ENCODE measurements at regions not wholly inside any gene's neighbourhood (a gene's known extent, or its start where the extent isn't known, plus 50 kb on each side); places are given as distances from the start of the nearest gene placed in this dataset.

DNA sequence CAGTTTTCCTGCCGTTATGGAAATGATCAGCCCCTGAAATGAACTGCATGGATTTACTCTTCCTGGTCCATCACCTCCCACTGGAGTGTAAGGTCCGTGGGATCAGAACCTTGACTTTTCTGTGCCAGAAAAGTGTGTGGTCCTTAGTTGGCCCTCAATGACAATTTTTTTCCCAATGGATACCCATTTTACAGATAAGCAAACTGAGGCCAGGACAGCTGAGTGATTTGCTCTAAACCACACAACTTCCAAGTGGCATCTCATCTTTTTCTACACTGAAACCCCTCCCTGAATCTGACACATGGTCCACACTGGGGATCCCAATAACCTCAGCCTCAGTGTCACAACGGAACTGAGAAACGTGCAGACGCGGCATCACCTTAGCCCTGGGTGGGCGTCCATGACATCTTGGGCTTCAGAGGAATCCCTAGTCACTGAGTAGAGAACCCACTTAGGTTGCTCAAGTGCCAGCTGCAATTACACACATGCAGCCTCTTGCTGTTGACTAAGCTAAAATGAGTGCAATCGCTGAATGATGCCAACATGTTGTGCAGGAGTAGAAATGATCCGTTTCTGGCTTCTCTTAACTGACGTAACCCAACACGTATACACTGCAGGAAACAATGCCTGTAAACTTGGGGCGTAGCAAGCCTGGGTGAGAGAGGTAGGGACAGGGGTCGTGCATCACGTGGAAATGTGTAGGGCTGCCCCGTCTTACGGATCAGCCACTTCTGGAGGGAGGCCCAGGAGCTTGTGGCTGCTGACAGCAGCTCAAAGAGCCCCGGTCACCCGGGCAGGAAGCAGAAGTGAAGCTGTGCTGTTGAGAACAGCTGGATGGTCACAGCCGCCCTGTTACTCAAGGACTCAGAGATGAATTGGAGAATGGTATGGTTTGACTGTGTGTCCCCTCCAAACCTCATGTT, 136.3 kb downstream of the SHANK2 start:
- TF ChIP-seq, protein P1, sequence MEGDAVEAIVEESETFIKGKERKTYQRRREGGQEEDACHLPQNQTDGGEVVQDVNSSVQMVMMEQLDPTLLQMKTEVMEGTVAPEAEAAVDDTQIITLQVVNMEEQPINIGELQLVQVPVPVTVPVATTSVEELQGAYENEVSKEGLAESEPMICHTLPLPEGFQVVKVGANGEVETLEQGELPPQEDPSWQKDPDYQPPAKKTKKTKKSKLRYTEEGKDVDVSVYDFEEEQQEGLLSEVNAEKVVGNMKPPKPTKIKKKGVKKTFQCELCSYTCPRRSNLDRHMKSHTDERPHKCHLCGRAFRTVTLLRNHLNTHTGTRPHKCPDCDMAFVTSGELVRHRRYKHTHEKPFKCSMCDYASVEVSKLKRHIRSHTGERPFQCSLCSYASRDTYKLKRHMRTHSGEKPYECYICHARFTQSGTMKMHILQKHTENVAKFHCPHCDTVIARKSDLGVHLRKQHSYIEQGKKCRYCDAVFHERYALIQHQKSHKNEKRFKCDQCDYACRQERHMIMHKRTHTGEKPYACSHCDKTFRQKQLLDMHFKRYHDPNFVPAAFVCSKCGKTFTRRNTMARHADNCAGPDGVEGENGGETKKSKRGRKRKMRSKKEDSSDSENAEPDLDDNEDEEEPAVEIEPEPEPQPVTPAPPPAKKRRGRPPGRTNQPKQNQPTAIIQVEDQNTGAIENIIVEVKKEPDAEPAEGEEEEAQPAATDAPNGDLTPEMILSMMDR (IDR thresholded peaks at IDR 0.05; ENCODE audit: insufficient read depth, low read length): no peak
- H3K4me3 ChIP-seq (ENCODE audit: low read depth, low read length): no peak overlapping the region
- no peak for DNase-seq (ENCODE audit: low read depth)

- TF ChIP-seq, protein P1 (IDR thresholded peaks at IDR 0.05; ENCODE audit: insufficient read depth, low read length): no peak
- no peak for DNase-seq (ENCODE audit: low read depth)
- no peak overlapping the region for H3K4me3 ChIP-seq (ENCODE audit: low read depth, low read length)
Measured at GRCh38 chr11:71114124-71114851, 138.1 kb downstream of the SHANK2 start.

- no peak overlapping the region for H3K4me3 ChIP-seq (ENCODE audit: low read depth, low read length)
- TF ChIP-seq, protein P1 (IDR thresholded peaks at IDR 0.05; ENCODE audit: insufficient read depth, low read length): no peak
- DNase-seq (ENCODE audit: low read depth): no peak
Measured at GRCh38 chr11:71112990-71113389, 139.4 kb downstream of the SHANK2 start.

GRCh38 chr11:71112454-71112853, 139.9 kb downstream of the SHANK2 start:
- TF ChIP-seq, protein P1 (IDR thresholded peaks at IDR 0.05; ENCODE audit: insufficient read depth, low read length): no peak
- DNase-seq (ENCODE audit: low read depth): no peak
- H3K4me3 ChIP-seq (ENCODE audit: low read depth, low read length): no peak overlapping the region

DNA sequence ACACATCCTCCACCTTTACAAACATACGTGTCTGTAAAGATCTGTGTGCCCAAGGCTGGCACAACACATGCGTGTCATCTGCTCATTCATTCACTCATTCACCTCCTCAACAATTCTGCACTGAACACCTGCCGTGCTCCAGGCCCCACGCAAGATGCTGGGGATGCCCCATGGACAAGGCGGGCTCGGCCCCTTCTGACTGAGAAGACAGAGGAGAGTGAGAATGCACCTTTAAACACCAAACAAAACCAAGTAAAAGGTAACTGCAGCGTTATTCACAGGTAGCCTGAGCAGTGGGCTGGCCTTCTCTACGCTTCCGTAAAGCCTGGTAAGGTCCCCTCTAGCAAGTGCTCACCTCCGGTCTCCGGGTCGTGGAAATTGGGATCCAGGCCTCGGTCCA, 142.8 kb downstream of the SHANK2 start:
- no peak overlapping the region for H3K4me3 ChIP-seq (ENCODE audit: low read depth, low read length)
- TF ChIP-seq, protein P1 (IDR thresholded peaks at IDR 0.05; ENCODE audit: insufficient read depth, low read length): no peak
- no peak for DNase-seq (ENCODE audit: low read depth)

- no peak for DNase-seq (ENCODE audit: low read depth)
- no peak overlapping the region for H3K4me3 ChIP-seq (ENCODE audit: low read depth, low read length)
- TF ChIP-seq, protein P1 (IDR thresholded peaks at IDR 0.05; ENCODE audit: insufficient read depth, low read length): no peak
Measured at GRCh38 chr11:71109186-71109585, 143.2 kb downstream of the SHANK2 start.
